Ammon's horn (tissue), 1 donor: ENCODE measurements at regions not wholly inside any gene's neighbourhood (a gene's known extent, or its start where the extent isn't known, plus 50 kb on each side); places are given as distances from the start of the nearest gene placed in this dataset.

Experiments
- DNase-seq: peaks from one replicate; pipeline ENCODE4 v3.0.0-alpha.2; 2016; ENCODE audit warnings: low spot score

DNA sequence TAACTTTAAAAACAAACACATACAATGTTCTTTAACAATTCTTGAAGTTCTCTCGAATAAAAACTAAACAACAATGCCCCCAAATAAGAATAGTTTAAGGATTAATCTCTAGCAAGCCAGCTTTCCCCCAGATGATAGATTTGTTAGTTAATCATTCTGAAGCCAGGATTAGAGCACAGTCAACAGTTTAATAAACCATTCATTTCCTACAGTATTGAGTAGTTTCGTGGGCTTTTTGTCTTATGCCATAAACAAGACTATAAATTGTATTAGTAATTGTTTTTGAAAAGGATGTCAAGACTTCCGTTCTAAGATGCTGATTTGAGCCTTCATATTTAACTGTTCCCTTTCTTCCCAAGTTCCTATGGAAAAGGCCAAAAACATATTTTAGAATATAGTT lies 136.6 kb downstream of the PIK3R1 start:
- DNase-seq = no peak

DNA sequence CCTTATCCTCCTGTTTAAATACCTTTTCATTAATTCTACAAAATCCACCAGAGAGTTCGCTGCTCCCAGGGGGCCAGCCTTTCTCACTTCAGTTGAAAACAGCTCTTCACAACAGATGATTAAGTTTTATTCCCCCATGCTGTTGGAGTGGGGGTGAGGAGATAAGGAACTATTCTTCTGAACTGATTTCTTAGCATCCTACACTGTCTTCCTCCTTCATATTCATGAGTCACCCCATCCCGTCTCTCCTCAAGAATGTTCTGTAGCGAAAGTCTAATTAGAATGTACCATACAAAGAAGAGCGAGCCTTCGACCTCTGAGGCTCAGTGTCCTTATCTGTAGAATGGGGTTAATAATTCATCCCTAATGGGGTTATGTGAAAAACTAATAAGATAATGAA lies 138.0 kb downstream of the PIK3R1 start:
- DNase-seq = no peak

DNA sequence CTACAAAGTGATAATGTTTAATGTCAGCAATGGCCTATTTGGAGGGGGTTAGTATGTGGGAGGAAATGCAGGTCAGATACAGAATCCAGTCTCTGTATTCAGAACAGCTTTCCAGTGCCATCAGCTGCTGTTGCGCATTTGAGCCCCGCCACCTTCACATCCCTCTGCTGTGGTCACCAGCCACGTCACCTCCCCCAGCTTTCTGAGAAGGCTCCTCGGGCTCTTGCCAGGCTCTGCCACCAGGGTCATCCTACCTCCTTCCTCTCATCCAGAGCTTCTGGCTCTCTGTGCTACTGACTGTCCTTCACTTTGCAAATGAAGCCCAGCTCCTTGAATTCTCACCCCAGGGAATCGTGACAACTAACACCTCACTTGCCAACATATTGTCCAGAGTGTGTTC lies 138.8 kb downstream of the PIK3R1 start:
- no peak for DNase-seq

DNA sequence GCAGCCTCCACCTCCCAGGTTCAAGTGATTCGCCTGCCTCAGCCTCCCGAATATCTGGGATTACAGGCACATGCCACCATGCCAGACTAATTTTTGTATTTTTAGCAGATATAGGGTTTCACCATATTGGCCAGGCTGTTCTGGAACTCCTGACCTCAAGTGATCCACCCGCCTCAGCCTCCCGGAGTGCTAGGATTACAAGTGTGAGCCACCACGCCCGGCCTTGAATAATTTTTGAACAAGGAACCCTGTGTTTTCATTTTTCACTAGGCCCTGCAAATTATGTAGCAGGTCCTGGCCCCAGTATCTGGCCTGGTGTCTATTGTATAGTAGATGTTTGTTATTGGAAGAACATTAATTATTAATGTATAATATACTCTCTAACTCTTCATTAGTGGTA lies 140.7 kb downstream of the PIK3R1 start:
- DNase-seq = no peak

DNA sequence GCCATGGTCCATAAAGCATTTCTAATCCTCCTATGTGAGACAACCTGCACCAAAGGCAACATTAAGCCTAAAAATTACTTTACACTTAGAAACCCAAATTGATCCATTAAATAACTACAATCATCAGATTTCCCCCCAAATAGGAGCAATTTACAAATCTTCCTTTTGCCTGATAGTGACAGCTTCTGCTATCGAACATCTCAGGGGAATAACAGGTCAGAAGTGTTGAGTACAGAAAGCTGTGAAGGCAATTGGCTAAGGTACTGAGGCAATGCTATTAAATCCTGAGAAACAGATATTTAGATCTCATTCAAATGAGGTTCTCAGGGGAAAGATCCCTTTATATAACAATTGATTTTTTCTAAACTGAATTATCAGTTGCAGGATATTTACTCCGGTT lies 141.1 kb downstream of the PIK3R1 start:
- DNase-seq = no peak

DNA sequence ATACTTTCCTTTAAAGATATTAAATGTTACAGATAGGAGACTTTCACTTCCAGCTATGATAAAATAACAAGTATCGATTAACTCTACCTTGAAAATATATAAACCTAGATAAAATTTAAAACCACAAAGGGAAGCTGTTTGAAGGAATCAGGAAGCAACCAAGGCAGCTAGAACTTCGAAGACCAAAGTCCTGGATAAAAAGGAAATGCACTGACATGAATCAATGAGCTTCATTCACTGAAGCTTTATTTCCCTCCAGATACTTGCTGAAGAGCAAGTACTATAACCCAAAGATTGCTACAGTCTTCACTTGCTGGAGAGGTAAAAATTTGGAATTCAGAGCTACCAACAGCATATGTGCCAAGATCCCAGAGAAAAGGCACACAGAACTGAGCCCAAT lies 144.1 kb downstream of the PIK3R1 start:
- no peak for DNase-seq

DNA sequence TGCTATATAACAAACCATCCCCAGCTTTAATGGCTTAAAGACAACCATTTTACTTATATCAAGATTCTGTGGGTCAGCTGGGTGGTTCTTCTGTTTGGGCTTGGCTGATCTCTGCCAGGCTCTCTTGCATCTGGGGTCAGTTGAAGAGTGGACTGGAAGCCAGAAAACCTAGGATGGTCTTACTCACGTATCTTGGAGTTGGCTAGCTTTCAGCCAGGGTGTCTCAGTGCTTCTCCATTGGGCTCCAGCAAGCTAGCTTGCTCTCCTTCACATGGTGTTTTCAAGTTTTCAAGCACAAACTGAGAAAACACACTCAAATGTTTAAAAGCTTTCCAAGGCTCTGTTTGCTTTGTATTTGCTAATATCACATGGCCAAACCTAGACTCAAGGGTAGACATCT lies 146.8 kb downstream of the PIK3R1 start:
- no peak for DNase-seq

DNA sequence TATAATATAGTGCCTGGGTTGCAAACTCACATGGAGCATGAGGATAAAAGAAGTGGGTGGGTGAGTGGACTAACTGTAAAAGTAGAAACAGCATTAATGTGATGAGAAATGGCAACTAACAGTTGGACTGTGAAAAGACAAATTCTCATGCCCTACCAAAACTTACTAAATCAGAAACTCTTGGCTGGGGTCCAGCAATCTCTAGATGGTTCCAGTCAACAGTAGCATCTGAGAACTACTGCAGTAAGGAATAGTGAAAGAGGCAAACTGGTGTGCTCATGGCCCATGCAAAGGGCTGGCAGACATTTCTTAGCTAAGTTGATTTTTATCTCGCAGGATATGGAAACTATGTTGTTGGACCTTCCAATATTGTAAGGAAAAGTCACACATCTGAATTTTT lies 150.3 kb downstream of the PIK3R1 start:
- no peak for DNase-seq

DNA sequence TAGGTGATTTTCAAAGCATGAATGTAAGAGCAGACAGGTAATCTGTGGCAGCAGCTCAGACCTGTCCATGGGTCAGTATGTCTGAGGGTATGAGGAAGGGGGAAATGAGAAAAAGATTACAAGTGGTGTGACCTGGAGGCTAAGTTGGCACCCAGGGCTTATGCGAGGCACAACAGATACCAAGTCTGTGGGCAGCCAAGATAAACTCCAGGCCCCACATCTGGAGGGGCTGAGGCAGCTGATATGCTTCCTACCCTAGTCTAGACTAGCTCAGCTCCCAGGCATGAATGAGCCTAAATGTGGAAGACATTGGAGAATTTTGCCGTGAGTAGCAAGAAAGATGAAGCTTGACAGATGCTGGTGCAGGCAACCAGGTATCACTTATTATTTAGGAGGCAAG lies 151.7 kb downstream of the PIK3R1 start:
- no peak for DNase-seq

DNA sequence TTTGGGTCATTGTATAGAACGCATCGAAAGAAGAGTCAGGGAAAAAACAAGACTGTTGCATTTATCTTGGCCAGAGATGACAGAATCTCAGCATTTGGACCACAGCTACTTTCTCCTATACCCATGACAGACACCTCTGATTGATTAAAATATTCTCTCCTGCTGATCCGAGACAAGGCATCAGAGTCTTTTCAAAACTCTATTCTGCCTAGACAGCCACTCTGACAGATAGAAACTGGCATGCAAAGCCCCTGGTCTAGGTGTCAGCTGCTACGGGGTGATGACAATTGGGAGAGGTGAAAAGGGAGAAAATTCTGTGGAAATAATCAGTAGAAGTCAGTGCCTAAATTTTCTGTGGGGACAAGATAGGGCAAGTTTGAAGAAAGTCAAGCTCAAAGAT lies 152.2 kb downstream of the PIK3R1 start:
- DNase-seq = no peak

DNA sequence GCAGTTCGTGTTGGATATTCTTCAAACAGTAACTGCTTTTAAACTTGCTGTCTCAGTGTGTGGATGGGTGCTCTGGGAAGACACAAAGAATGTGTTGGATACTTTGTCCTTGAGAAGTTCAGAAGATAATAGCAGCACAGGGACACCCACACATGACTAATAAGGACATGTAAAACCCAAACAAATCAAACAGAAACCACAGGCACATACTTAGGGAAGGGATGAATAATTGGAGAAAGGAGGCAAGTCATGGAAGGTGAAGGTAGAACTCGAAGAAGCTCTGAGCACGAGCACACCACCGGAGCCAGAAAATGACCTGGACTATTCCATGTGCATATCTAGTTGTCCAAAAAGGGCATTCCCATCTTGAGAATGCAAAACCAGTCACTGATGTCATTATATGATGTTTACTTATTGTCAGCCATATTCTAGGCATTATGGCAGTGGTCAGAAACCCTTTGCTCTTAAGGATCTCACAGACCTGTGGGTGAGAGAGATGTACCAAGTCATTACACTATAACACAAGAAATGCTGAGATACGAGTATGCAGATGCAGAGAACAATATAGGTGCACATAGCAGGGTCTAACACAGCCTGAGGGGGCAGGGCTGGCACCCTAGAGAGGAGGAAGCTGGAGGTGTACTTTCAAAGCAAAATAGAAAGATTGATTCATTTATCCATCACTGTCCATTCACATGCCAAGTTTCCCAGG lies 152.9 kb downstream of the PIK3R1 start:
- DNase-seq = no peak

DNA sequence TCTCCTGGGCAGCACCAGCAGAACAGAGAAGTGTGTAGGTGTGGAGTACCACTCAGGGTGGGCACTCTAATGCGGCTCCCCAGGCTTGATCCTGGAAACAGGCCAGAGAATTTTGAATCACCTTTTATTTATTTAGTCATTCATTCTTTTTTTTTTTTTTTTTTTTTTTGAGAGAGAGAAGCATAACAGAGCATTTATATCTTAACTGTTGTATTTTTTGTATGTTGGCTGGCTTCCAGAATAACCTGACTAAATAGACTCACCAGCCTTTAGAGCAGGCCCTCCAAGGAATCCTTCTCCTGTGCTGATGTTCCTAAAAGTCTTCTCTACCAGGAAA lies 153.4 kb downstream of the PIK3R1 start:
- DNase-seq = no peak

DNA sequence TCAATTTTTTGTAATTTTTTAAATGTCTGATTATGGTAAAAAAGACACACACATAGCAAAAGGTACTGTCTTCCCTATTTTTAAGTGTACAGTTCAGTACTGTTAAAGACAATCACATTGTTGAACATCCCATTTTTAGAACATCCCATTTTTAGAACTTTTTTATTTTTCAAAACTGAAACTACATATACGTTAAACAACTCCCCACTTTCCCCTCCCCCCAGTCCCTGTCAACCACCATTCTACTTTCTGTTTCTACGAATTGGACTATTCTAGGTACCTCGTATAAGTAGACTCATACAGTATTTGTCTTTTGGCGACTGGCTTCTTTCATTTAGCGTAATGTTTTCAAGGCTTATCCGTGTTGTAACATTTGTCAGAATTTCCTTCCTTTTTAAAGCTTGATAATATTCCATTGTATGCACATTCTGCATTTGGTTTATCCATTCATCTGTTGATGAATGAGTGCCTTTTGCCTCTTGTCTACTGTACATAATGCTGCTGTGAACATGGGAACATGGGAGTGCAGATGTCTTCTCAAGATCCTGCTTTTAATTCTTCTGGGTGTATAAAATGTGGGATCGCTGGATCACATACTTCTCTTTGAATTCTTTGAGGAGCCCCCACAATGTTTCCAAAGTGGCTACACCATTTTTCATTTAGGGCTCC lies 154.0 kb downstream of the PIK3R1 start:
- no peak for DNase-seq

DNA sequence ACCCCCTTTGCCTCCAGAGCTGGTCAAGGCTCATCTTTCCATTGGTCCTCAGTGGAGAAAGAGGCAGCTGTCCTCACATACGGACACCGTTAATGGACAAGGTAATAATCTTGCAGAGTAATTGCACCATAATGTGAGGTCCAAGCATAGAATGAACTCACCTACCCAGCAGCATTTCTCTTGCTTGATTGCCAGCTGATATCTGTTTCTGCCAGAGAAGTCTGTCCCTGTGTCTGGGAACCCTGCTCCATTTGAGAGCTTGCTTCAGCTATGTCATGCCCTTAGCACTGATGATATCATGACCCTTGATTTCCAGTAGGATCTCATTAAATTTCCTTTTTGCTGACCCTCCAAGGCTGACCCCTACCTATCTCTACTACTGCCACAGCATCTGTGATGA lies 154.6 kb downstream of the PIK3R1 start:
- DNase-seq = no peak

DNA sequence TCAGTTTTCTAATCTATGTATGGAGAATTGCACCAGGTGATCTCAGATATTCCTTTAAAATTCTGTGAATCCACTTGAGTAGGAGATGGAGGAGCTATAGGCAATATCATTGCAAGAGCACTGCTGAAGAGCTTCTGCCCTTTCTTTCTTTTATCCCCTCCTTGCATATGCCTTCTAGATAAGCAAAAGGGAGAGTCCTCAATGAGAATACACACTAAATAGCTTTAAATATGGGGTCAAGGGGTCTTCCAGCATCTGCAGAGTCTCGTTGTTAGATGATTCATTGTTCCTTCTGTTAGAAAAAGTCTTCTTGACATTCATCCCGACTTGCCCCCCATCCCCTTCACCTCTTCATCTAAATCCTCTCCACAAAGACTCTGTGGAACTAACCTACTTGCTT lies 156.1 kb downstream of the PIK3R1 start:
- no peak for DNase-seq

DNA sequence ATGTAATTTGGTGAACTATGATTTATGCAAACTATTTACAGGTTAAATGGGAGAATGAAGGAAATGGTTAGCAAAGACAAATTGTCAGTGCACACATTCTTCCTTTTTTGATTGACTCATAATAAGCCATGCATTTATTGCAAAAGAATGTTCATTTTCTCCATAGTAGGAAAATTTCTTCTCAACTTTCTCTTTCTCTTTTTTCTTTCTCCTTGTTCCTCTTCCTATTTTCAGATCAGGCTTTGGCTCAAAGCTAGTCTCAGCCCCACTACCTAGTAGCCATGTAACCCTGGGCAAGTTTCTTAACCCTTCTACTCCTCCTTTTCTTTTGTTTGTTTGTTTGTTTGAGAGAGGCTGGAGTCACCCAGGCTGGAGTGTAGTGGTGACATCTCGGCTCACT lies 156.6 kb downstream of the PIK3R1 start:
- DNase-seq = no peak

DNA sequence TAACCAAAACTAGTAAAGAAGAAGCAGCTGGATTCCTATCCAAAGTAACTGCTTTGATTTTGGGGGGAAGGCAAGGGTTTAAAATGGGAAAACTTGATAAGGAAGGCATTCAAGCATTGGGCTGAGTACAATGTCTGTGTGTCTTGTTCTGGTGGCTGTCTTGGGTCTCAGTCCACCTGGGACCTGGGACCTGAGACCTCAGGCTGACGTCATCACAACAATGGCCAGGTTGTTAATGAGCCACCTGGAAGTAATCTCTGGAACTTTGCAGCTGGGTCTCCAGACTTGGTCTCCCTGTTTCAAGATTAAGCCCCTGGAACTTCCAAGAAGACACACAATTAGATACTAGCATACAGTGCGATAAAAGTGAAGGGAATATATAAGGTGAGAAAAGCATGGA lies 157.5 kb downstream of the PIK3R1 start:
- no peak for DNase-seq

DNA sequence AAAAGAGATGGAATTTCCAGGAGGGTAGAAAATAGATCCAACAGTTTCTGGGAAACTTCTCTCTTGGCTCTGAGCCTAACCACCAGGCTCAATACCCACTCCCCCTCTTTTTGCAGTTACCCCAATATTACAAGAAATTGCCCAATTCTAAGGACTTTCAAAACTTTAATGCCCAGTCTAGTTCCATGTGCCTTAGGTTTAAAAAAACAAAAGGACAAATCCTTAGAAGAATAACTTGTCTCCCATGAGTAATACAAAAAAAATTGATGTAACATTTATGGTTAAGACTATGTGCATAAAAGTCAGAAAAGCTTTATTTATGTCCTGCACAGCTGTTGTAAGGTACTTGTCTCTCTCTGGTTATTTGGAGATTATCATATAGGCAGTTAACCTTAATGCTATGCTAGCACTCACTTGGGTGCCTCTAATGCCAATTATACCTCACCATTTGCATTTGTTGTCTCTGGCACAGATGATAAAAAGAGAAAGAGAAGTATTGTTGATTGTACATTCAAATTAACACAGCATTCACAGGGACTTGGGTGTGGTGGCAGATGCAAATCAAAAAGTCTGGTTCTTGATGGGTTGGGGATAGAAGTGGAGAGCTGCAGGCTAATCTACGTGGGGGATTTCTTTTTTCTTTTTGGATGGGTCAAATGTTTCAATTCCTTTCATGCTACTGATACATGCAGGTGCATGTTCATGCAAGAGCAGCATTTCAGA lies 159.4 kb downstream of the PIK3R1 start:
- no peak for DNase-seq

DNA sequence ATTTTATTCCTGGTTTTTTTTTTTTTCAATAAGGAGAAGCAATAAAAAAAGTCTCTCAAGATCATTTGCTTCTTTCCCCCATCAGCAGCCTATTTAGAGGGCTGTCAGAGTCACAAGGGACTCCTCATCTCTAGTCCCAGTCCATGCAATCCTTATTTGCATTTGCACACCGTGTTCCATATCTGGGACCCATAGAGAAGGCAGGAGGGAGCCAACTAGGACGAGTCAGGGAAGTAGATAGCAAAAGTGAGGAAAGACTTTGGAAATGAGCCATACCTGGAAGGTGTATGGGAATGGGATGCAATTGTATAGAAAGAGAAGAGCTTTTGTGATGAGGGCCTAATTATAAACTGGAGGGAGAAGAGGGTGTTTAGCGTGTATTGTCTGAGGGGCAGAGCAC lies 160.0 kb downstream of the PIK3R1 start:
- DNase-seq = no peak

DNA sequence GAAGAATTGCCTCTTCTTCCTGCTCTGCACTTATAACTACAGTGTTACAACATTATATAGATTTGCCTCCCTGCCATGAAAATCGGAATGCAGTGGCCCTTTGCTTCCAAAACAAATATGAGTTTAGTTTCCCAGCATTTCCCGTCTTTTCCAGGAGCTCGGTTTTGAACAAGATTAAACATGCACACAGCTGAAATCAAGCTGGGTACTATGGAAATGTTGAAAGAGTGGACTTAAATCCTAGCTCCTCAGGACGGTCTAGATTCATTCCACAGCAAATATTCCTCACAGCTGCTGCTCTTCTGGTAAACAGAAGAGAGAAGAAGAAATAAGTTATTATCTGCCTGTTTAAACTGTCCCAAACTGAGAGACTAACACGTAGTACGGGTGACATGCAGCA lies 161.4 kb downstream of the PIK3R1 start:
- no peak for DNase-seq

DNA sequence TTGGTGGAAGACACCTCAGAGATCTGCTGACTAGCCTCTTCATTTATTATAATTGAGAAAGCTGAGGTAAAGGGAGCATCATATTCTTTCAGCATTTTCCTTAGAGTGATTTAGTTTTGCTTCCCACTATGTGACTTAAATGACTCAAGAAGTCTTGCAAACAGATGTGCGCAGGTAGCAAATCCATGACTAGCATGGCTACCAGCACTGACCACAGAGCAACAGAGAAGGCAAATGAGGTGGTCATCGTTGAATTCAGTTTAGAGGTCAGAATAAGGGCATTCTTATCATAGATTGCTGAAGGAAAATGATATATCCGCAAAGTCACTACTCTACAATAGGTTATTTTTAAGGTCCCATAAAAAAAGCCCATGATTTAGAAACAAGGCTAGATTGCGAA lies 162.2 kb downstream of the PIK3R1 start:
- DNase-seq = no peak

DNA sequence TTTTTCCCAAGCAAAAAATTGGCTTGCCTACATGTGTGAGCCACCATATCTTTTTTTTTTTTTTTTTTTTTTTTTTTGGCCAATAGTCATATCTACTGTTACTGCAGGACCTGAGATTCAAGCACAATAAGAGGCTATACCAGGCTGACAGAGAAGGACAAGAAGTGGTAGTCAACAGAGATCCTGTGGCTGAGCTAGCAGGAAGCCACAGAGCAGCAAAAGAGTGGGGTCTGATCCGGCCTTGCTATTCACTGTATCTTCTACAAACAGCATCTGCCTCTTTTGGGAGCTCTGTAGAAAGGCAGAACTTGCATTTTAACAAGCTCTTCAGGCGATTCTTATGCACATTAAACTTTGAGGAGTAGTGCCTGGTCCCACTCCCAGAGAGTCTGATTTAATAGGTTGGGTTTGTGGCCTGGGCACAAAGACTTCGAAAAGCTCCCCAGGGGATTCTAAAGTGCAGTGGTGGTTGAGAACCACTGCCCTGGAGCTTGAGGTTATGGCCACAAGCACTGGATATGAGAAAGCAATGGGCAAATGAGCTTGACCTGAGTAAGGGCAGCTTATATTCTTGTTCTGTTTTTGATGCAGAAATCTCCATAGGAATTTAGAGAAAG lies 162.8 kb downstream of the PIK3R1 start:
- DNase-seq = no peak
